HepG2 (cell line): ENCODE measurements at regions not wholly inside any gene's neighbourhood (a gene's known extent, or its start where the extent isn't known, plus 50 kb on each side); places are given as distances from the start of the nearest gene placed in this dataset.

Experiments
- ATAC-seq: fragments of 200-7000 bp; cut with Tn5 transposase; 3 replicates; pipeline ENCODE4 v1.9.1; 2020; ENCODE audit warnings: mild to moderate bottlenecking, moderate library complexity
- BruUV-seq: library from RNA; stranded (reverse); fragments of 400-500 nt; replicated peaks from 2 replicates; lab custom pipeline; 2021; lab: Mats Ljungman, UMichigan
- CTCF ChIA-PET: fragments of 300-600 bp; formaldehyde crosslinking; extraction: SDS; loops from one replicate; lab custom pipeline; 2021; ENCODE audit warnings: low total read pairs, inconsistent platforms, low intra/inter-chr PET ratio; lab: Yijun Ruan, JAX
- POLR2A ChIA-PET: fragments of 350-600 bp; sonication (Branson Sonifier 250); formaldehyde crosslinking; loops from one replicate; lab custom pipeline; 2020; ENCODE audit warnings: antibody characterized with exemption, inconsistent platforms; lab: Yijun Ruan, JAX
- DNase-seq: peaks from one replicate; pipeline ENCODE4 v3.0.0-alpha.2; 2015; ENCODE audit warnings: low spot score
- FAIRE-seq: peaks from 3 replicates; lab custom pipeline; 2011; peaks lifted over from hg19 to GRCh38; lab: Jason Lieb, UNC
- H2AFZ ChIP-seq: one replicate; pipeline ENCODE4 v1.6.1; 2011; ENCODE audit warnings: low read length, inconsistent platforms
- H3K27ac ChIP-seq: fragments of 300-600 bp; 3 replicates; pipeline ENCODE4 v1.8.0; 2011; ENCODE audit warnings: mixed run types, mild to moderate bottlenecking, mixed read lengths, low read length, inconsistent platforms; ENCODE audit not compliant: insufficient read depth; ENCODE audit errors: extremely low read length
- H3K27me3 ChIP-seq, 2 experiments: fragments of 200-600 bp in 1 of 2; 2 replicates in 1 of 2; 3 replicates in 1 of 2; pipeline versions ENCODE4 v1.6.0 to v1.8.0; 2011; ENCODE audit warnings: low read length in 2 of 2, mild to moderate bottlenecking in 2 of 2, moderate library complexity in 2 of 2, inconsistent platforms in 1 of 2; ENCODE audit not compliant: insufficient read depth in 2 of 2, control insufficient read depth in 1 of 2
- H3K36me3 ChIP-seq, 2 experiments: fragments of 200-600 bp in 1 of 2; replicated peaks in 1 of 2; 2 replicates in 1 of 2; 3 replicates in 1 of 2; pipeline versions ENCODE4 v1.5.1 to v1.8.0; 2011; ENCODE audit warnings: low read length in 2 of 2, inconsistent platforms in 1 of 2; ENCODE audit not compliant: insufficient read depth in 2 of 2, control insufficient read depth in 1 of 2
- H3K4me1 ChIP-seq: 2 replicates; pipeline ENCODE4 v1.5.1; 2012; ENCODE audit warnings: low read length, inconsistent platforms; ENCODE audit not compliant: insufficient read depth
- H3K4me2 ChIP-seq: 2 replicates; pipeline ENCODE4 v1.6.0; 2011; ENCODE audit warnings: low read depth, low read length, inconsistent platforms
- H3K4me3 ChIP-seq, 3 experiments: fragments of 200-600 bp in 1 of 3; sonication (generic), shearing (Covaris generic) in 1 of 3; replicated peaks in 1 of 3; 2 replicates each; pipeline ENCODE4 v1.5.1; 2011 to 2016; ENCODE audit warnings: low read length in 3 of 3, inconsistent platforms in 2 of 3, low read depth in 2 of 3, mild to moderate bottlenecking in 2 of 3, control low read depth in 1 of 3, mixed read lengths in 1 of 3; ENCODE audit not compliant: insufficient read depth in 1 of 3
- H3K79me2 ChIP-seq: one replicate; pipeline ENCODE4 v1.6.1; 2011; ENCODE audit warnings: low read length, inconsistent platforms; ENCODE audit not compliant: insufficient read depth
- H3K9ac ChIP-seq: 2 replicates; pipeline ENCODE4 v1.6.0; 2011; ENCODE audit warnings: mild to moderate bottlenecking, low read depth, low read length, inconsistent platforms; ENCODE audit not compliant: insufficient read depth
- H3K9me3 ChIP-seq: 2 replicates; pipeline ENCODE4 v1.5.1; 2012; ENCODE audit warnings: mild to moderate bottlenecking, low read length
- H4K20me1 ChIP-seq: 2 replicates; pipeline ENCODE4 v1.6.0; 2011; ENCODE audit warnings: inconsistent platforms, mild to moderate bottlenecking, low read length, moderate library complexity; ENCODE audit not compliant: insufficient read depth
- BHLHE40 ChIP-seq: IDR thresholded peaks from 2 replicates; pipeline ENCODE4 v1.6.1; 2011; ENCODE audit warnings: low read length, improper control_type of control experiment
- CENPT ChIP-seq: sonication (generic); formaldehyde crosslinking; IDR thresholded peaks from 2 replicates; pipeline ENCODE4 v1.8.0; 2022; ENCODE audit warnings: low read depth, mild to moderate bottlenecking, moderate library complexity, missing genetic modification reagents
- KLF11 ChIP-seq: IDR thresholded peaks from 2 replicates; pipeline ENCODE4 v1.6.1; 2016; ENCODE audit warnings: missing compliant biosample characterization
- KLF9 ChIP-seq: IDR thresholded peaks from 2 replicates; pipeline ENCODE4 v1.6.1; 2016; ENCODE audit warnings: low read depth
- NCOA5 ChIP-seq: sonication (generic); formaldehyde crosslinking; IDR thresholded peaks from 2 replicates; pipeline ENCODE4 v1.4.0; 2020; ENCODE audit warnings: missing genetic modification reagents
- SKI ChIP-seq: fragments of 450-650 bp; IDR thresholded peaks from one replicate; pipeline ENCODE4 v1.6.1; 2018; ENCODE audit warnings: mild to moderate bottlenecking; ENCODE audit not compliant: partially characterized antibody
- SRSF1 ChIP-seq: fragments of 200-400 bp; formaldehyde crosslinking; optimal IDR thresholded peaks from 2 replicates; pipeline ENCODE3; 2017; ENCODE audit warnings: mild to moderate bottlenecking, low read depth, low read length, moderate library complexity
- ZNF343 ChIP-seq: sonication (generic); formaldehyde crosslinking; IDR thresholded peaks from 2 replicates; pipeline ENCODE4 v1.4.0; 2020; ENCODE audit warnings: mild to moderate bottlenecking, missing genetic modification reagents
- ZNF607 ChIP-seq: sonication (generic); formaldehyde crosslinking; IDR thresholded peaks from 2 replicates; pipeline ENCODE4 v1.5.1; 2020; ENCODE audit warnings: missing genetic modification reagents, mild to moderate bottlenecking, borderline replicate concordance
- WGBS: methylation state at CpG from one replicate; pipeline ENCODE4 v1.1.6; 2017; ENCODE audit warnings: low lambda C conversion rate; 5-methylcytosine and 5-hydroxymethylcytosine counted together
- in situ Hi-C: cut with HindIII; loops from 2 replicates; pipeline ENCODE4 v1.10.0; 2017; ENCODE audit warnings: low pct_unique_long_range_greater_than_20kb; ENCODE audit not compliant: extremely low pct_ligation_motif_present
- intact Hi-C: fragments of 100-400 bp; cut with micrococcal nuclease; formaldehyde crosslinking; loops from one replicate; pipeline ENCODE4 v1.10.0; 2022; ENCODE audit not compliant: unreplicated experiment
- TF ChIP-seq, protein P1 (sequence below): sonication (generic); formaldehyde crosslinking; conservative IDR thresholded peaks from 2 replicates; pipeline ENCODE4 v1.4.0; 2020; ENCODE audit warnings: missing genetic modification reagents
- TF ChIP-seq, protein P2 (sequence below): sonication (generic); formaldehyde crosslinking; IDR thresholded peaks from 2 replicates; pipeline ENCODE4 v1.8.1; 2023; ENCODE audit warnings: mild to moderate bottlenecking, inconsistent platforms, moderate library complexity, missing genetic modification reagents, borderline replicate concordance
- TF ChIP-seq, protein P3 (sequence below): sonication (generic); formaldehyde crosslinking; IDR thresholded peaks from 2 replicates; pipeline ENCODE4 v1.4.0; 2020; ENCODE audit warnings: missing genetic modification reagents, low read depth, mild to moderate bottlenecking, borderline replicate concordance
- TF ChIP-seq, protein P4 (sequence below): sonication (generic); formaldehyde crosslinking; IDR thresholded peaks from 2 replicates; pipeline ENCODE4 v1.5.0; 2020; ENCODE audit warnings: mild to moderate bottlenecking, missing genetic modification reagents
- TF ChIP-seq, protein P5 (sequence below): sonication (generic); formaldehyde crosslinking; conservative IDR thresholded peaks from 2 replicates; pipeline ENCODE4 v1.4.0; 2020; ENCODE audit warnings: missing genetic modification reagents

DNA sequence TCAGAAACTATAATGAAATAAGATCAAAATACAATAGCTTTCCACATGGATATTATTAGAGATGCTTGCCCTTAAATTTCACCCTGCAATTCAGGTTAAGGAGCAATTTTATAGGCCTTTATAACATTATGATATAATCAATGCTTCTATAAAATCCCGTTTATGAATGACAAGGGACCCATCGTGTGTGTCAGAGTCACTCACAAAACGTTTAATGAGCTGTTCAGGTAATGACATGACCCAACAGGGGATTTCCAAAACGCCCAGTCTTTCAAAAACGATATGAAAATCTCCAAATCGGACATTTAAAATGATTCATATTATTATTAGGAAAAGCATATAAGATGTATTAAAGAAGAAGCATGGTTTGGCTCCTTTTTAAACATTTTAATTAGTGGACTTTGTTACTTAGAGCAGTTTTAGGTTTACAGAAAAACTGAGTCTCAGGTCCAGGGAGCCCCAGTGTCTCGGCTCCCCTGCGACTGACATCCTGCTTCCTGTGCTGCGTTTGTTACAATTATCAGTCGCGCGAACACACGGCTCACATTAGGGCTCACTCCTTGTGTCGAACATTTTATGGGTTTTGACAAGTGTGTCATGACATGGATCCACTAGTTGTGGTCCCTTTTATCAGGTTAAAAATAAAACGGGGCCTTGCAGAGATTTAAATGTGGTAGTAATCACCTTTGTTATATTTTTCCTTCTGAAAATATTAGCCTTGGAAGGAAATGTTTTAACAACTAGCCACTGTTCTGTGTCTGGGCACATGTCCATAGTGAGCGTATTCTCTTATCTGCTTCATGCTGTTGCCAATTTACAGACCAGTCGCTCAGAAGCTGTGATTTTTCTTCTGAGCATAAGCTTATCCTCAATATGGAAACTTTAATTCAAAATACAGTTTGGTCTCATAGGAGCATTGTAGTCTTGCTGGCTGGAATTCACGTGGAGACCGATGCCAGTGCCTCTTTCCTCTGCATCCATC lies 52.0 kb upstream of the POFUT2 start:
- Histone ChIP-seq H2AFZ (no peak overlapping the region), H3K9ac (no peak overlapping the region)
- intact Hi-C loops (no loop called here), in situ Hi-C loops (no loop called here)
- DNase-seq: no peak
- TF ChIP-seq, protein P1, sequence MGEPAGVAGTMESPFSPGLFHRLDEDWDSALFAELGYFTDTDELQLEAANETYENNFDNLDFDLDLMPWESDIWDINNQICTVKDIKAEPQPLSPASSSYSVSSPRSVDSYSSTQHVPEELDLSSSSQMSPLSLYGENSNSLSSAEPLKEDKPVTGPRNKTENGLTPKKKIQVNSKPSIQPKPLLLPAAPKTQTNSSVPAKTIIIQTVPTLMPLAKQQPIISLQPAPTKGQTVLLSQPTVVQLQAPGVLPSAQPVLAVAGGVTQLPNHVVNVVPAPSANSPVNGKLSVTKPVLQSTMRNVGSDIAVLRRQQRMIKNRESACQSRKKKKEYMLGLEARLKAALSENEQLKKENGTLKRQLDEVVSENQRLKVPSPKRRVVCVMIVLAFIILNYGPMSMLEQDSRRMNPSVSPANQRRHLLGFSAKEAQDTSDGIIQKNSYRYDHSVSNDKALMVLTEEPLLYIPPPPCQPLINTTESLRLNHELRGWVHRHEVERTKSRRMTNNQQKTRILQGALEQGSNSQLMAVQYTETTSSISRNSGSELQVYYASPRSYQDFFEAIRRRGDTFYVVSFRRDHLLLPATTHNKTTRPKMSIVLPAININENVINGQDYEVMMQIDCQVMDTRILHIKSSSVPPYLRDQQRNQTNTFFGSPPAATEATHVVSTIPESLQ (CRISPR knock-in tag): no peak
- TF ChIP-seq BHLHE40: no peak
- TF ChIP-seq ZNF343 (CRISPR knock-in tag): no peak
- no peak for TF ChIP-seq NCOA5 (CRISPR knock-in tag)
- TF ChIP-seq, protein P2, sequence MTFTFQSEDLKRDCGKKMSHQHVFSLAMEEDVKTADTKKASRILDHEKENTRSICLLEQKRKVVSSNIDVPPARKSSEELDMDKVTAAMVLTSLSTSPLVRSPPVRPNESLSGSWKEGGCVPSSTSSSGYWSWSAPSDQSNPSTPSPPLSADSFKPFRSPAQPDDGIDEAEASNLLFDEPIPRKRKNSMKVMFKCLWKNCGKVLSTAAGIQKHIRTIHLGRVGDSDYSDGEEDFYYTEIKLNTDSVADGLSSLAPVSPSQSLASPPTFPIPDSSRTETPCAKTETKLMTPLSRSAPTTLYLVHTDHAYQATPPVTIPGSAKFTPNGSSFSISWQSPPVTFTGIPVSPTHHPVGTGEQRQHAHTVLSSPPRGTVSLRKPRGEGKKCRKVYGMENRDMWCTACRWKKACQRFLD (CRISPR knock-in tag): no peak
- no peak for TF ChIP-seq SRSF1
- TF ChIP-seq SKI: no peak
- TF ChIP-seq ZNF607: no peak
- TF ChIP-seq, protein P3, sequence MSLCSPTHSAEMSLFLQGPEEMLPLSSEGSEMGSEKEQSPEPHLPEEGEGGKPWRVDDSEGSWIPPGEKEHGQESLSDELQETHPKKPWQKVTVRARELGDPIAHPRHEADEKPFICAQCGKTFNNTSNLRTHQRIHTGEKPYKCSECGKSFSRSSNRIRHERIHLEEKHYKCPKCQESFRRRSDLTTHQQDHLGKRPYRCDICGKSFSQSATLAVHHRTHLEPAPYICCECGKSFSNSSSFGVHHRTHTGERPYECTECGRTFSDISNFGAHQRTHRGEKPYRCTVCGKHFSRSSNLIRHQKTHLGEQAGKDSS (CRISPR knock-in tag): no peak
- TF ChIP-seq, protein P4, sequence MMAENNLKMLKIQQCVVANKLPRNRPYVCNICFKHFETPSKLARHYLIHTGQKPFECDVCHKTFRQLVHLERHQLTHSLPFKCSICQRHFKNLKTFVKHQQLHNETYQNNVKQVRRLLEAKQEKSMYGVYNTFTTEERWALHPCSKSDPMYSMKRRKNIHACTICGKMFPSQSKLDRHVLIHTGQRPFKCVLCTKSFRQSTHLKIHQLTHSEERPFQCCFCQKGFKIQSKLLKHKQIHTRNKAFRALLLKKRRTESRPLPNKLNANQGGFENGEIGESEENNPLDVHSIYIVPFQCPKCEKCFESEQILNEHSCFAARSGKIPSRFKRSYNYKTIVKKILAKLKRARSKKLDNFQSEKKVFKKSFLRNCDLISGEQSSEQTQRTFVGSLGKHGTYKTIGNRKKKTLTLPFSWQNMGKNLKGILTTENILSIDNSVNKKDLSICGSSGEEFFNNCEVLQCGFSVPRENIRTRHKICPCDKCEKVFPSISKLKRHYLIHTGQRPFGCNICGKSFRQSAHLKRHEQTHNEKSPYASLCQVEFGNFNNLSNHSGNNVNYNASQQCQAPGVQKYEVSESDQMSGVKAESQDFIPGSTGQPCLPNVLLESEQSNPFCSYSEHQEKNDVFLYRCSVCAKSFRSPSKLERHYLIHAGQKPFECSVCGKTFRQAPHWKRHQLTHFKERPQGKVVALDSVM: no peak
- no peak for TF ChIP-seq KLF11 (CRISPR knock-in tag)
- TF ChIP-seq KLF9 (CRISPR knock-in tag): no peak
- TF ChIP-seq, protein P5, sequence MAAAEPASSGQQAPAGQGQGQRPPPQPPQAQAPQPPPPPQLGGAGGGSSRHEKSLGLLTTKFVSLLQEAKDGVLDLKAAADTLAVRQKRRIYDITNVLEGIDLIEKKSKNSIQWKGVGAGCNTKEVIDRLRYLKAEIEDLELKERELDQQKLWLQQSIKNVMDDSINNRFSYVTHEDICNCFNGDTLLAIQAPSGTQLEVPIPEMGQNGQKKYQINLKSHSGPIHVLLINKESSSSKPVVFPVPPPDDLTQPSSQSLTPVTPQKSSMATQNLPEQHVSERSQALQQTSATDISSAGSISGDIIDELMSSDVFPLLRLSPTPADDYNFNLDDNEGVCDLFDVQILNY (CRISPR knock-in tag): no peak
- TF ChIP-seq CENPT (CRISPR knock-in tag): no peak
- TF ChIP-seq, all 625 proteins: peak for 0
- no TSS peak for BruUV-seq
- no peaks in the 10 kb centered on the region for H3K36me3 ChIP-seq
- ATAC-seq (no peak), FAIRE-seq (no peak)
- H3K79me2 ChIP-seq: no peaks in the 10 kb centered on the region
- no peaks in the 10 kb centered on the region for H4K20me1 ChIP-seq
- H3K27ac ChIP-seq: no peak overlapping the region
- H3K4me1 ChIP-seq: peaks cover 58% of the 10 kb centered on the region
- POLR2A ChIA-PET: interaction anchor here (1.6 kb wide), 1 partner anchor 10 kb away, joined by 4 read pairs; no protein-coding TSS in a partner anchor
- no peak overlapping the region for H3K4me2 ChIP-seq
- no peaks in the 10 kb centered on the region for H3K9me3 ChIP-seq
- no peak overlapping the region for H3K4me3 ChIP-seq
- CTCF ChIA-PET: no interaction called here
- 0 out of 5 replicates have a peak, but pooled peaks cover 0 to 7% of the 10 kb centered on the region in 2 experiments for H3K27me3 ChIP-seq
- WGBS: 51% methylated on average over 19 of the region's 19 CpGs
